Fibroblast of lung (primary cell): ENCODE measurements at regions not wholly inside any gene's neighbourhood (a gene's known extent, or its start where the extent isn't known, plus 50 kb on each side); places are given as distances from the start of the nearest gene placed in this dataset.
A peak's percentile ranks its signal among the peaks of the same experiment; 100 is the strongest.

ENCODE experiments used
- DNase-seq, 2 donors: peaks; one replicate each; pipeline versions ENCODE4 v3.0.0 to v3.0.0-alpha.2; 2010; ENCODE audit warnings: low read depth in 2 of 2
- H2AFZ ChIP-seq: 2 replicates; pipeline ENCODE4 v1.5.1; 2012; ENCODE audit warnings: low read length, control low read depth, inconsistent platforms
- H3K27ac ChIP-seq: 2 replicates; pipeline ENCODE4 v1.5.1; 2011; ENCODE audit warnings: low read length, control low read depth; ENCODE audit not compliant: insufficient read depth
- H3K27me3 ChIP-seq: 2 replicates; pipeline ENCODE4 v1.5.1; 2011; ENCODE audit warnings: mild to moderate bottlenecking, low read length; ENCODE audit not compliant: control insufficient read depth, insufficient read depth
- H3K36me3 ChIP-seq: 2 replicates; pipeline ENCODE4 v1.5.1; 2011; ENCODE audit warnings: low read length; ENCODE audit not compliant: control insufficient read depth, insufficient read depth
- H3K4me1 ChIP-seq: 2 replicates; pipeline ENCODE4 v1.5.1; 2011; ENCODE audit warnings: low read length; ENCODE audit not compliant: control insufficient read depth, insufficient read depth; ENCODE audit errors: extremely low read depth
- H3K4me2 ChIP-seq: 2 replicates; pipeline ENCODE4 v1.5.1; 2011; ENCODE audit warnings: low read length, control low read depth; ENCODE audit not compliant: insufficient read depth; ENCODE audit errors: extremely low read depth
- H3K4me3 ChIP-seq, 4 experiments: fragments of 200-600 bp in 1 of 4; sonication (generic) in 1 of 4; replicated peaks in 1 of 4; 2 replicates each; pipeline ENCODE4 v1.5.1; 2011 to 2016; ENCODE audit warnings: low read length in 4 of 4, low read depth in 3 of 4, mild to moderate bottlenecking in 3 of 4, control low read depth in 2 of 4, inconsistent platforms in 1 of 4, mixed read lengths in 1 of 4; ENCODE audit not compliant: insufficient read depth in 1 of 4; ENCODE audit errors: control extremely low read depth in 1 of 4
- H3K79me2 ChIP-seq: 2 replicates; pipeline ENCODE4 v1.5.1; 2012; ENCODE audit warnings: mild to moderate bottlenecking, low read length, inconsistent platforms; ENCODE audit not compliant: control insufficient read depth, insufficient read depth
- H3K9ac ChIP-seq: 2 replicates; pipeline ENCODE4 v1.5.1; 2011; ENCODE audit warnings: mild to moderate bottlenecking, low read length, control low read depth; ENCODE audit not compliant: insufficient read depth
- H3K9me3 ChIP-seq: 2 replicates; pipeline ENCODE4 v1.5.1; 2012; ENCODE audit warnings: low read depth, low read length; ENCODE audit not compliant: control insufficient read depth, insufficient read depth
- H4K20me1 ChIP-seq: 2 replicates; pipeline ENCODE4 v1.5.1; 2011; ENCODE audit warnings: low read length; ENCODE audit not compliant: control insufficient read depth, insufficient read depth; ENCODE audit errors: extremely low read depth
- EZH2 ChIP-seq: IDR thresholded peaks from 2 replicates; pipeline ENCODE4 v1.5.1; 2012; ENCODE audit warnings: low read length, control low read depth, mild to moderate bottlenecking; ENCODE audit errors: missing control alignments
- TF ChIP-seq, protein P1 (sequence below), 2 donors: IDR thresholded peaks in 1 of 2; conservative IDR thresholded peaks in 1 of 2; 1 replicate in 1 of 2; 2 replicates in 1 of 2; pipeline ENCODE4 v1.5.1; 2011 to 2012; ENCODE audit warnings: low read length in 2 of 2, control low read depth in 1 of 2, inconsistent platforms in 1 of 2, low read depth in 1 of 2, mild to moderate bottlenecking in 1 of 2

DNA sequence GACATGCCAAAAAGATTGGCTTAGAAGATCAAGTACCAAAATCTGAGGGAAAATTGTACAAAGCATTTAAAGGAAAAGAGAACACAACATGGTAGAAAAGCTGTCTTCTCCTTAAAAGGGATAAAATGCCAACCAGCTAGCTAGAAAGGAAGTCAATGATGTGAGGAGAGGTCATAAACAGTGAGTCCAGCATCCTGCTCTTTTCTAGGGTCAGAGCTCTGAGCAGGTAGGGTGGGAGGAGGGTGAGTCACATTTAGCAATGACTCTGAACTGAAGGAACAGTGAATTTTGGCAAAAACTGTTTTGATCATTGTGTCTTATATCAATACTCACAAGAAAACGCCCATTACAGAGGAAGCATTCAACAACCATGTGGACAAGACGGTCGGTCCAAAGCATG, 322.3 kb downstream of the DAD1 start:
- Histone ChIP-seq H2AFZ (no peak overlapping the region), H3K79me2 (no peaks in the 10 kb centered on the region), H3K9ac (no peak overlapping the region), H3K4me1 (no peaks in the 10 kb centered on the region), H3K4me2 (no peak overlapping the region), H3K27ac (no peak overlapping the region), H3K27me3 (no peaks in the 10 kb centered on the region), H3K36me3 (no peaks in the 10 kb centered on the region), H3K9me3 (no peaks in the 10 kb centered on the region), H4K20me1 (no peaks in the 10 kb centered on the region), H3K4me3 (no peak overlapping the region)
- no peak for DNase-seq
- TF ChIP-seq, protein P1, sequence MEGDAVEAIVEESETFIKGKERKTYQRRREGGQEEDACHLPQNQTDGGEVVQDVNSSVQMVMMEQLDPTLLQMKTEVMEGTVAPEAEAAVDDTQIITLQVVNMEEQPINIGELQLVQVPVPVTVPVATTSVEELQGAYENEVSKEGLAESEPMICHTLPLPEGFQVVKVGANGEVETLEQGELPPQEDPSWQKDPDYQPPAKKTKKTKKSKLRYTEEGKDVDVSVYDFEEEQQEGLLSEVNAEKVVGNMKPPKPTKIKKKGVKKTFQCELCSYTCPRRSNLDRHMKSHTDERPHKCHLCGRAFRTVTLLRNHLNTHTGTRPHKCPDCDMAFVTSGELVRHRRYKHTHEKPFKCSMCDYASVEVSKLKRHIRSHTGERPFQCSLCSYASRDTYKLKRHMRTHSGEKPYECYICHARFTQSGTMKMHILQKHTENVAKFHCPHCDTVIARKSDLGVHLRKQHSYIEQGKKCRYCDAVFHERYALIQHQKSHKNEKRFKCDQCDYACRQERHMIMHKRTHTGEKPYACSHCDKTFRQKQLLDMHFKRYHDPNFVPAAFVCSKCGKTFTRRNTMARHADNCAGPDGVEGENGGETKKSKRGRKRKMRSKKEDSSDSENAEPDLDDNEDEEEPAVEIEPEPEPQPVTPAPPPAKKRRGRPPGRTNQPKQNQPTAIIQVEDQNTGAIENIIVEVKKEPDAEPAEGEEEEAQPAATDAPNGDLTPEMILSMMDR (conservative IDR thresholded peaks at IDR 0.05 in 1 of 2, IDR thresholded peaks at IDR 0.05 in 1 of 2; ENCODE audit: low read depth in 1 of 2, low read length in 2 of 2) = no peak
- no peak for TF ChIP-seq EZH2

DNA sequence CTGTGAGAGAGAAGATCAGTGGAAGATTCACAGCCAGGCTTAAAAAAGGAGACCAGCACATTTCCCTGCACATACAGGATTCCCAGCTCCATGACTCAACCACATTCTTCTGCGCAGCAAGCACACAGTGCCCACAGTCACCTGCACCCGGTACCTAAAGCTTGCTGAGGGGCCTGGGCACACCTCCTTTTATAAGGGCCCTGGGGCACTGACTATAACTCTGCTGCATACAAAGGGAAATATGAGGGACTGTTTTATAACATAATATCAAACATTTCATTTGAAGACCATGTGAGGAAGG, 322.9 kb downstream of the DAD1 start:
- Histone ChIP-seq H4K20me1 (no peaks in the 10 kb centered on the region), H3K27ac (no peak overlapping the region), H3K9ac (peak overlapping the region; percentile 20), H3K4me1 (no peaks in the 10 kb centered on the region), H3K27me3 (no peaks in the 10 kb centered on the region), H3K4me3 (no peak overlapping the region), H3K79me2 (no peaks in the 10 kb centered on the region), H3K36me3 (no peaks in the 10 kb centered on the region), H3K9me3 (no peaks in the 10 kb centered on the region), H3K4me2 (no peak overlapping the region), H2AFZ (no peak overlapping the region)
- TF ChIP-seq, protein P1 (conservative IDR thresholded peaks at IDR 0.05 in 1 of 2, IDR thresholded peaks at IDR 0.05 in 1 of 2; ENCODE audit: low read depth in 1 of 2, low read length in 2 of 2) = no peak
- no peak for TF ChIP-seq EZH2
- peak in 1 of 2 donors; percentile 26 for DNase-seq

DNA sequence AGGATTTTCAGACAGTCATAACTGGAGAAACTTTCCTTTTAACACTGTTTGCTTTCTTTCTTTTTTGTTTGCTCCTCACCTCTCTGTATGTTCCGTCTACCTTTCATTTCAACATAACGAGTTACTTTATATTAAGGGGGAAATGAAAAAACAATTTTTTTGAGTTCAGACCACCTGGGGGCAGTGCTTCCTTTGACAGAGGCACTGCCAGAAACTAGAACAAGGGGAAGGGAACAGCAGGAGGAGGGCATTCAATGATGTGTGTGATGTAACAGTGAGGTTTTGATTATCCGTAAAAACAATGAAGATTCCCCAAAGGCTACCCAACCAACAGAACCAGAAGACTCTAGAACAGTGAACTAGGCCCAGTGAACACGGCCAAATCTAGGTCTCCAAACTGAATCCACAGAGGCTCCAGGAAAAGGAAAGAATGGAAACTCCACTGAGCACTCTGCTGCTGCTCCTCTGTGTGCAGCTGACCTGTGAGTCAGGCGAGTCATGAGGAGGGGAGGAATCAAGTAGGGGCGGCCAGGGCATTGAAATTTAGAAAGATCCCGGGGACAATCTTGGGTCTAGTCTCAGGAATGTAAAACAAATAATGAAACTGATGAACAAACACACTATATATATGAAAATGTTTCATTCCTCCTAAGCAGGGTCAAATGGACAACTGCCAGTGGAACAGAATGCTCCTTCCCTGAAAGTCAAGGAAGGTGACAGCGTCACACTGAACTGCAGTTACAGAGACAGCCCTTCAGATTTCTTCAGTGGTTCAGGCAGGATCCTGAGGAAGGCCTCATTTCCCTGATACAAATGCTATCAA, 323.5 kb downstream of the DAD1 start:
- Histone ChIP-seq H3K9ac (peak overlapping the region; percentile 20), H3K4me1 (no peaks in the 10 kb centered on the region), H2AFZ (no peak overlapping the region), H4K20me1 (no peaks in the 10 kb centered on the region), H3K36me3 (no peaks in the 10 kb centered on the region), H3K27ac (no peak overlapping the region), H3K9me3 (no peaks in the 10 kb centered on the region), H3K79me2 (no peaks in the 10 kb centered on the region), H3K4me3 (no peak overlapping the region), H3K4me2 (no peak overlapping the region), H3K27me3 (no peaks in the 10 kb centered on the region)
- TF ChIP-seq, protein P1 (conservative IDR thresholded peaks at IDR 0.05 in 1 of 2, IDR thresholded peaks at IDR 0.05 in 1 of 2; ENCODE audit: low read depth in 1 of 2, low read length in 2 of 2) = no peak
- no peak for TF ChIP-seq EZH2
- DNase-seq = peak in 1 of 2 donors; percentile 29
